ENCODE measurements at regions not wholly inside any gene's neighbourhood (a gene's known extent, or its start where the extent isn't known, plus 50 kb on each side); places are given as distances from the start of the nearest gene placed in this dataset.
"Not testable (repeated sequence)": the region's sequence is repeated elsewhere in the genome, so short reads cannot be mapped to it uniquely, and the experiment has no call there.

DNA sequence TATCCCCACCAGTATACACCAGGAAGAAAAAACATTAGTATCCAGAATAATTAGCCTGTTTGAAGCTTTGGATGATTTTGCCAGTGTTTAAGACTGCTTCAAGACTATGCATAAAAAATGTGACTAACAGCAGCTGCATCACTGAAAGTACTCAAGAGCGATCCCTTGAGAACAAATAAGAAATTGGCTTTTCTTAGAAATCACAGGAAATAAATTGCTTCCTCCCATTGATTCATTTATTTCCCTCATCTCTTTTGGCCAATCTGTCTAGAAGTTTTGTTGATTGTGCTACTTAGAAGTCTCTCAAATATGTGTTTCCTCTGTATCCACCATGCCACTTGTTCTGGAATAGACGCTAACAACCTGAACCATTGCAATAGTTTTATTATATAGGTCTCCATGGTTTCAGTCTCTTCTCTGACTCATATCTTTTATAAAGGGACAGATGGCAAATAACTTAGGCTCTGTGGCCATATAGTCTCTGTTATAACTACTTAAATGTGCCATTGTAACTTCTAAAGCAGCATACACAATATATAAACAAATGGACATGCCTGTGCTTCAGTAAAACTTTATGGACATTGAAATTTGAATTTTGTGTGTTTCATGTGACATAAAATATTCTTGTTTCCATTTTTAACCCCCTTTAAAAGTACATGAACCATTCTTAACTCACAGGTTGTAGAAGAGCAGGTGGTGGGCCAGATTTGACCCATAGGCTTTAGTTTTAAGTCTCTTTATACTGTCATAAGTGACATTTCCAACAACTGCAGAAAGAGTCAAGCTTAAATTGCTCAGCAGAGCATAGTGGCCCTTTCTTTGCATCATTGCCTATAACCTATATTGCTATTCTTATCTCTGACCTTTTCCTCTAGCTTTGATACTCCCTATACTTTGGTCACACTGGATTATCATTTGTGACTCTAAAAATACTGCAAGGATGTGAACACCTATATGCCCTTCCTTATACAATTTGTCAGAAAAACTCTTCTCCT, 123.9 kb downstream of the MC4R start:
- Histone ChIP-seq H3K9me3 (ENCODE audit: control insufficient read depth in 5 of 5, low read length in 5 of 5) (no peaks in the 10 kb centered on the region), H3K4me3 (ENCODE audit: low read depth in 1 of 5, low read length in 5 of 5) (no peak overlapping the region), H3K36me3 (ENCODE audit: control insufficient read depth in 5 of 5, insufficient read depth in 5 of 5, low read length in 5 of 5) (no peaks in the 10 kb centered on the region), H3K4me1 (ENCODE audit: control insufficient read depth in 5 of 5, insufficient read depth in 5 of 5, low read length in 5 of 5) (peaks cover 0 to 6% (median 0%) of the 10 kb centered on the region in 5 donors), H3K27ac (ENCODE audit: low read depth, low read length) (no peak overlapping the region), H3K9ac (ENCODE audit: low read length in 5 of 5) (no peak overlapping the region), H3K27me3 (ENCODE audit: control insufficient read depth in 5 of 5, insufficient read depth in 4 of 5, low read length in 5 of 5) (peaks cover 0 to 3% (median 0%) of the 10 kb centered on the region in 5 donors)

- H3K4me1 ChIP-seq (ENCODE audit: control insufficient read depth in 5 of 5, insufficient read depth in 5 of 5, low read length in 5 of 5): peaks cover 0 to 6% (median 0%) of the 10 kb centered on the region in 5 donors
- H3K9me3 ChIP-seq (ENCODE audit: control insufficient read depth in 5 of 5, low read length in 5 of 5): no peaks in the 10 kb centered on the region
- no peak overlapping the region for H3K4me3 ChIP-seq (ENCODE audit: low read depth in 1 of 5, low read length in 5 of 5)
- no peak overlapping the region for H3K9ac ChIP-seq (ENCODE audit: low read length in 5 of 5)
- H3K27me3 ChIP-seq (ENCODE audit: control insufficient read depth in 5 of 5, insufficient read depth in 4 of 5, low read length in 5 of 5): peaks cover 0 to 3% (median 0%) of the 10 kb centered on the region in 5 donors
- H3K36me3 ChIP-seq (ENCODE audit: control insufficient read depth in 5 of 5, insufficient read depth in 5 of 5, low read length in 5 of 5): no peaks in the 10 kb centered on the region
- H3K27ac ChIP-seq (ENCODE audit: low read depth, low read length): no peak overlapping the region
Measured at GRCh38 chr18:60247103-60247502, 125.5 kb downstream of the MC4R start.

GRCh38 chr18:60246606-60247005, 126.0 kb downstream of the MC4R start:
- Histone ChIP-seq H3K36me3 (ENCODE audit: control insufficient read depth in 5 of 5, insufficient read depth in 5 of 5, low read length in 5 of 5) (no peaks in the 10 kb centered on the region), H3K4me3 (ENCODE audit: low read depth in 1 of 5, low read length in 5 of 5) (no peak overlapping the region), H3K9ac (ENCODE audit: low read length in 5 of 5) (no peak overlapping the region), H3K27ac (ENCODE audit: low read depth, low read length) (no peak overlapping the region), H3K4me1 (ENCODE audit: control insufficient read depth in 5 of 5, insufficient read depth in 5 of 5, low read length in 5 of 5) (peaks cover 0 to 6% (median 0%) of the 10 kb centered on the region in 5 donors), H3K9me3 (ENCODE audit: control insufficient read depth in 5 of 5, low read length in 5 of 5) (no peaks in the 10 kb centered on the region), H3K27me3 (ENCODE audit: control insufficient read depth in 5 of 5, insufficient read depth in 4 of 5, low read length in 5 of 5) (peaks cover 0 to 3% (median 0%) of the 10 kb centered on the region in 5 donors)

DNA sequence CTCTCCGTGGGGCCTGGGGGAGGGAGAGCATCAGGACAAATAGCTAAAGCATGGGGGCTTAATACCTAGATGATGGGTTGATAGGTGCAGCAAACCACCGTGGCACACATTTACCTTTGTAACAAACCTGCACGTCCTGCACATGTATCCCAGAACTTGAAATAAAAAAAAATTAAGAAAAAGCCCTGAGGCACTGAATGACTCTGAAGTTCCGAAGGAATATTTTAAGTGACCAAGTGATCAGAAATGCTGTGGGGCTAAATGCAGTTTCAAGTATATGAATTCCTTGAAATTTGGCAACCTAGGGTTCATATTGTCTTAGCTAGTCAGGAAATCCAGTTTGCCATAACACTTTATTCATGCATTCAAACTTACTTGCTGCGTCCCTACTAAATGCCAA, 127.5 kb downstream of the MC4R start:
- Histone ChIP-seq H3K27me3 (ENCODE audit: control insufficient read depth in 5 of 5, insufficient read depth in 4 of 5, low read length in 5 of 5) (peaks cover 0 to 3% (median 0%) of the 10 kb centered on the region in 5 donors), H3K4me1 (ENCODE audit: control insufficient read depth in 5 of 5, insufficient read depth in 5 of 5, low read length in 5 of 5) (peaks cover 0 to 6% (median 0%) of the 10 kb centered on the region in 5 donors), H3K36me3 (ENCODE audit: control insufficient read depth in 5 of 5, insufficient read depth in 5 of 5, low read length in 5 of 5) (no peaks in the 10 kb centered on the region), H3K27ac (ENCODE audit: low read depth, low read length) (no peak overlapping the region), H3K9ac (ENCODE audit: low read length in 5 of 5) (no peak overlapping the region), H3K9me3 (ENCODE audit: control insufficient read depth in 5 of 5, low read length in 5 of 5) (no peaks in the 10 kb centered on the region), H3K4me3 (ENCODE audit: low read depth in 1 of 5, low read length in 5 of 5) (no peak overlapping the region)

- H3K4me3 ChIP-seq (ENCODE audit: low read depth in 1 of 5, low read length in 5 of 5); H3K9ac ChIP-seq (ENCODE audit: low read length in 5 of 5); H3K9me3 ChIP-seq (ENCODE audit: control insufficient read depth in 5 of 5, low read length in 5 of 5); H3K27me3 ChIP-seq (ENCODE audit: control insufficient read depth in 5 of 5, insufficient read depth in 4 of 5, low read length in 5 of 5); H3K4me1 ChIP-seq (ENCODE audit: control insufficient read depth in 5 of 5, insufficient read depth in 5 of 5, low read length in 5 of 5); H3K36me3 ChIP-seq (ENCODE audit: control insufficient read depth in 5 of 5, insufficient read depth in 5 of 5, low read length in 5 of 5); H3K27ac ChIP-seq (ENCODE audit: low read depth, low read length): not testable (repeated sequence)
Measured at GRCh38 chr18:60239024-60239710, 133.4 kb downstream of the MC4R start.

- Histone ChIP-seq H3K9ac (ENCODE audit: low read length in 5 of 5) (no peak overlapping the region), H3K9me3 (ENCODE audit: control insufficient read depth in 5 of 5, low read length in 5 of 5) (no peaks in the 10 kb centered on the region), H3K27ac (ENCODE audit: low read depth, low read length) (no peak overlapping the region), H3K4me3 (ENCODE audit: low read depth in 1 of 5, low read length in 5 of 5) (no peak overlapping the region), H3K4me1 (ENCODE audit: control insufficient read depth in 5 of 5, insufficient read depth in 5 of 5, low read length in 5 of 5) (peaks cover 0 to 4% (median 0%) of the 10 kb centered on the region in 5 donors), H3K36me3 (ENCODE audit: control insufficient read depth in 5 of 5, insufficient read depth in 5 of 5, low read length in 5 of 5) (no peaks in the 10 kb centered on the region), H3K27me3 (ENCODE audit: control insufficient read depth in 5 of 5, insufficient read depth in 4 of 5, low read length in 5 of 5) (no peaks in the 10 kb centered on the region)
Measured at GRCh38 chr18:60235164-60235563, 137.4 kb downstream of the MC4R start.

- Histone ChIP-seq H3K4me1 (ENCODE audit: control insufficient read depth in 5 of 5, insufficient read depth in 5 of 5, low read length in 5 of 5) (peaks cover 0 to 4% (median 0%) of the 10 kb centered on the region in 5 donors), H3K9me3 (ENCODE audit: control insufficient read depth in 5 of 5, low read length in 5 of 5) (no peaks in the 10 kb centered on the region), H3K27me3 (ENCODE audit: control insufficient read depth in 5 of 5, insufficient read depth in 4 of 5, low read length in 5 of 5) (no peaks in the 10 kb centered on the region), H3K27ac (ENCODE audit: low read depth, low read length) (no peak overlapping the region), H3K9ac (ENCODE audit: low read length in 5 of 5) (no peak overlapping the region), H3K36me3 (ENCODE audit: control insufficient read depth in 5 of 5, insufficient read depth in 5 of 5, low read length in 5 of 5) (no peaks in the 10 kb centered on the region), H3K4me3 (ENCODE audit: low read depth in 1 of 5, low read length in 5 of 5) (no peak overlapping the region)
Measured at GRCh38 chr18:60232541-60232940, 140.0 kb downstream of the MC4R start.

DNA sequence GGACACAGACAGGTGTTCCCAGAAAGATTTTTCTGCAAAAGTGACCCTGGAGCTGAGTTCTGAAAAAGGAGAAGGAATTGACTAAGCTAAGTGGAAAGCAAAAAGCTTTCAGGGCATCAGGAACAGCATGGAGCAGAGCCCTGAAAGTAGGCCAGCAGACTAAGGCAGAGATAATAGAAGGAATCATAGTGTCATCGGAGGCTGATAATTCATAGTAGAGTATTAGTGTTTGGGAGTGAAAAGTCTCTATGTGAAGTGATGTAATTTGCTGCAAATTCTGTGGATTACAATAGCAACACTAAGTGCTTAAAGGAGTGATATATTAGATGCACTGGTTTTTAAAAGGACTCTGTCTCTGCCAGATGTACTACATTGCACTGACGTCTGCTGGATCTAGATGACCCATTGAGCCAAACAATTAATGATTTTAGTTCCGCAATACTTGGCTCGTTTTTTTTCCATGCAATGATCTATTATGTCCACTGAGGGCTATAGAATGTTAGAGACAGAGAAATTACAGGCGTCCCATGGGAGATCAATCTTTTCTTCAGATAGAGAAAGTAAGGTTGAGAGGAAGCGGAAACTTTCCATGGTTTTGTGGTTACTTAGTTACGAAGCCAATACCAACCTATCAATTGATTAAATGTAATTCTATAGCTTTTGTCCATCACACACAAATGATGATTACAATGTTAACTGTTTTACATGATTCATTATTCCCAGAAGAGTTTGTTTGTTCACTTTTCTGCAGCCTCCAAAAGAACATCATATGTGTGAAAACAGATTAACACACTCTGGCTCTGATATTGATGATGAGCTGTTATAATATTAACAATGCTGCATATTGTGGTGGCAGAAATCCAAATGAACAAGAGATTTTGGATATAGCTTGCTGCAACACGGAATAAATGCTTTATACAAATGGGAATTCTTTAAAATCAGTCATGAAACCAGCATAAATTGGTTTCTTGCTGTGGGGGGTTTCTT, 143.7 kb downstream of the MC4R start:
- Histone ChIP-seq H3K9ac (ENCODE audit: low read length in 5 of 5) (no peak overlapping the region), H3K36me3 (ENCODE audit: control insufficient read depth in 5 of 5, insufficient read depth in 5 of 5, low read length in 5 of 5) (no peaks in the 10 kb centered on the region), H3K4me3 (ENCODE audit: low read depth in 1 of 5, low read length in 5 of 5) (no peak overlapping the region)

DNA sequence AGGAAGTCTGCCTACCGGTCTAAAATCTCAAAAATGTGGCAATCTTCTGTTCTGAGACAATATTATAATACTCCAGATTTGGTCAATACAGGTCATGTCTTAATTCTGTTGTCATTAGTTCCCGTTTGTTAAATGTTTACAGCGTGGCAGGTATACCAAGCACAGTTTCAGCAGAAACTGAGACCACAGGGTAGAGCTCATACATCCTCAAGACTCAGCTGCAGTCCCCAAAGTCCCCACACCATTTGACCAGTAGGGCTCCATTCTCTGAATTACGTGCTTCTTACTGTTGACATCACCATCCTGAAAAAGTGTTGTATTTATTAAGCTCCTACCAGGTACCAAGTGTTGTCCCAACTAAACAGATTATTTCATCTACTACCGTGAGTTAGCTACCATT, 157.1 kb downstream of the MC4R start:
- Histone ChIP-seq H3K27me3 (ENCODE audit: control insufficient read depth in 5 of 5, insufficient read depth in 4 of 5, low read length in 5 of 5) (no peaks in the 10 kb centered on the region), H3K4me3 (ENCODE audit: low read depth in 1 of 5, low read length in 5 of 5) (no peak overlapping the region), H3K9ac (ENCODE audit: low read length in 5 of 5) (no peak overlapping the region), H3K36me3 (ENCODE audit: control insufficient read depth in 5 of 5, insufficient read depth in 5 of 5, low read length in 5 of 5) (no peaks in the 10 kb centered on the region), H3K4me1 (ENCODE audit: control insufficient read depth in 5 of 5, insufficient read depth in 5 of 5, low read length in 5 of 5) (no peaks in the 10 kb centered on the region), H3K27ac (ENCODE audit: low read depth, low read length) (no peak overlapping the region), H3K9me3 (ENCODE audit: control insufficient read depth in 5 of 5, low read length in 5 of 5) (no peaks in the 10 kb centered on the region)

More for the DNA sequence above, 143.7 kb downstream of the MC4R start:
- H3K9me3 ChIP-seq (ENCODE audit: control insufficient read depth in 5 of 5, low read length in 5 of 5): peaks cover 0 to 10% (median 0%) of the 10 kb centered on the region in 5 donors
- H3K4me1 ChIP-seq (ENCODE audit: control insufficient read depth in 5 of 5, insufficient read depth in 5 of 5, low read length in 5 of 5): no peaks in the 10 kb centered on the region
- H3K27me3 ChIP-seq (ENCODE audit: control insufficient read depth in 5 of 5, insufficient read depth in 4 of 5, low read length in 5 of 5): peaks cover 0 to 2% (median 0%) of the 10 kb centered on the region in 5 donors
- no peak overlapping the region for H3K27ac ChIP-seq (ENCODE audit: low read depth, low read length)
